Neural cell (in vitro differentiated cells): ENCODE measurements at regions not wholly inside any gene's neighbourhood (a gene's known extent, or its start where the extent isn't known, plus 50 kb on each side); places are given as distances from the start of the nearest gene placed in this dataset.

Source experiments
- H2AFZ ChIP-seq: fragments of 200-600, 300-800 bp; sonication (generic), shearing (Covaris generic); 2 replicates; pipeline ENCODE4 v1.6.0; 2014; ENCODE audit warnings: low read depth, mild to moderate bottlenecking, antibody characterized with exemption, low read length, moderate library complexity
- H3F3A ChIP-seq: fragments of 200-600 bp; shearing (Covaris generic); 2 replicates; pipeline ENCODE4 v1.6.1; 2016; ENCODE audit warnings: mild to moderate bottlenecking, moderate library complexity, mixed read lengths, antibody characterized with exemption, low read length; ENCODE audit not compliant: insufficient read depth, poor library complexity, severe bottlenecking
- H3K27ac ChIP-seq: fragments of 200-600, 300-800 bp; sonication (generic), shearing (Covaris generic); 2 replicates; pipeline ENCODE4 v1.5.1; 2014; ENCODE audit warnings: mild to moderate bottlenecking, low read length, moderate library complexity
- H3K27me3 ChIP-seq: fragments of 300-800, 200-600 bp; sonication (generic), shearing (Covaris generic); 2 replicates; pipeline ENCODE4 v1.6.0; 2014; ENCODE audit warnings: mild to moderate bottlenecking, low read depth, low read length, moderate library complexity; ENCODE audit not compliant: insufficient read depth
- H3K36me3 ChIP-seq: fragments of 300-800, 200-600 bp; sonication (generic), shearing (Covaris generic); 2 replicates; pipeline ENCODE4 v1.5.1; 2014; ENCODE audit warnings: mild to moderate bottlenecking, antibody characterized with exemption, low read length, moderate library complexity; ENCODE audit not compliant: insufficient read depth
- H3K4me2 ChIP-seq: fragments of 300-800, 200-600 bp; sonication (generic), shearing (Covaris generic); 2 replicates; pipeline ENCODE4 v1.6.0; 2014; ENCODE audit warnings: mild to moderate bottlenecking, low read length
- H3K4me3 ChIP-seq: fragments of 300-800, 200-600 bp; sonication (generic), shearing (Covaris generic); 2 replicates; pipeline ENCODE4 v1.5.1; 2014; ENCODE audit warnings: mild to moderate bottlenecking, low read length, moderate library complexity
- H3K79me2 ChIP-seq: fragments of 200-600 bp; shearing (Covaris generic); replicated peaks from 2 replicates; pipeline ENCODE4 v1.6.0; 2014; ENCODE audit warnings: mild to moderate bottlenecking, low read length, moderate library complexity; ENCODE audit not compliant: insufficient read depth
- H3K9ac ChIP-seq: fragments of 300-800, 200-600 bp; sonication (generic), shearing (Covaris generic); 2 replicates; pipeline ENCODE4 v1.6.1; 2016; ENCODE audit warnings: mild to moderate bottlenecking, low read length, mixed read lengths
- H3K9me2 ChIP-seq: fragments of 200-600 bp; shearing (Covaris generic); 2 replicates; pipeline ENCODE4 v1.6.1; 2016; ENCODE audit warnings: mild to moderate bottlenecking, low read length, mixed read lengths; ENCODE audit not compliant: insufficient read depth
- H3K9me3 ChIP-seq: fragments of 200-600, 300-800 bp; sonication (generic), shearing (Covaris generic); 2 replicates; pipeline ENCODE4 v1.6.1; 2016; ENCODE audit warnings: mild to moderate bottlenecking, mixed run types, low read length, moderate library complexity, mixed read lengths
- H4K20me1 ChIP-seq: fragments of 200-600 bp; shearing (Covaris generic); 2 replicates; pipeline ENCODE4 v1.6.1; 2016; ENCODE audit warnings: mild to moderate bottlenecking, mixed run types; ENCODE audit not compliant: insufficient read depth
- EP300 ChIP-seq: fragments of 450-650 bp; conservative IDR thresholded peaks from 2 replicates; pipeline ENCODE4 v1.6.1; 2014; ENCODE audit warnings: antibody characterized with exemption, mild to moderate bottlenecking, moderate library complexity; ENCODE audit not compliant: poor library complexity, severe bottlenecking
- EZH2 ChIP-seq: fragments of 200-600, 300-800 bp; shearing (Covaris generic), sonication (generic); IDR thresholded peaks from 2 replicates; pipeline ENCODE4 v1.6.1; 2014; ENCODE audit warnings: antibody characterized with exemption, low read length, borderline replicate concordance, mild to moderate bottlenecking; ENCODE audit not compliant: insufficient read depth, poor library complexity, severe bottlenecking
- MXI1 ChIP-seq: fragments of 450-650 bp; conservative IDR thresholded peaks from 2 replicates; pipeline ENCODE4 v1.6.1; 2014; ENCODE audit warnings: antibody characterized with exemption, mild to moderate bottlenecking; ENCODE audit not compliant: poor library complexity, severe bottlenecking
- POLR2AphosphoS5 ChIP-seq: IDR thresholded peaks from 2 replicates; pipeline ENCODE4 v1.6.1; 2012
- RAD21 ChIP-seq: fragments of 450-650 bp; conservative IDR thresholded peaks from 2 replicates; pipeline ENCODE4 v1.6.1; 2014; ENCODE audit warnings: antibody characterized with exemption, mild to moderate bottlenecking, moderate library complexity
- SMC3 ChIP-seq: fragments of 450-650 bp; conservative IDR thresholded peaks from 2 replicates; pipeline ENCODE4 v1.6.1; 2014; ENCODE audit warnings: antibody characterized with exemption, mild to moderate bottlenecking, moderate library complexity; ENCODE audit not compliant: poor library complexity
- TAF1 ChIP-seq: IDR thresholded peaks from 2 replicates; pipeline ENCODE4 v1.6.1; 2012; ENCODE audit warnings: low read depth
- TF ChIP-seq, protein P1 (sequence below): IDR thresholded peaks from 2 replicates; pipeline ENCODE4 v1.6.1; 2012; ENCODE audit warnings: borderline replicate concordance
- TF ChIP-seq, protein P2 (sequence below): fragments of 450-650 bp; IDR thresholded peaks from 2 replicates; pipeline ENCODE4 v1.5.1; 2014; ENCODE audit warnings: antibody characterized with exemption, mild to moderate bottlenecking, moderate library complexity; ENCODE audit not compliant: poor library complexity, severe bottlenecking

DNA sequence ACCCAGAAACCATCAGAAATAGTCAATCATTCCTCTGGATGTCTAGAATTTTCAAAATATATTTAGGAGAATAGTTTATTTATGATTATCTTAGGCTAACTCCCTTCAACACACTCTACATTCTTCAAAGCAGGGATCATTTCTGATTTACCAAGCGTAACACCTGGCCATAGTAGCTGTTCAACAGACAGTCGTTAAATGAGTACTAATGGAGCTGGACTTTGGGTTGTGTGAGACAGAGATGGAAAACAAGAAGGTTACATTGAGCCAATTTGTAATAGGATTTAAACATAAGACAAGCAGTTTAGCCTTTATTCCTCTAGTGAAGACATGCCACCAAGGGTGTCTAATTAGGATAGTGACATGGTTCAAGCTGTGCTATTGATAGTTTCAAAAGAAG, 129.2 kb upstream of the ANO3 start:
- TF ChIP-seq SMC3: no peak
- TF ChIP-seq, protein P1, sequence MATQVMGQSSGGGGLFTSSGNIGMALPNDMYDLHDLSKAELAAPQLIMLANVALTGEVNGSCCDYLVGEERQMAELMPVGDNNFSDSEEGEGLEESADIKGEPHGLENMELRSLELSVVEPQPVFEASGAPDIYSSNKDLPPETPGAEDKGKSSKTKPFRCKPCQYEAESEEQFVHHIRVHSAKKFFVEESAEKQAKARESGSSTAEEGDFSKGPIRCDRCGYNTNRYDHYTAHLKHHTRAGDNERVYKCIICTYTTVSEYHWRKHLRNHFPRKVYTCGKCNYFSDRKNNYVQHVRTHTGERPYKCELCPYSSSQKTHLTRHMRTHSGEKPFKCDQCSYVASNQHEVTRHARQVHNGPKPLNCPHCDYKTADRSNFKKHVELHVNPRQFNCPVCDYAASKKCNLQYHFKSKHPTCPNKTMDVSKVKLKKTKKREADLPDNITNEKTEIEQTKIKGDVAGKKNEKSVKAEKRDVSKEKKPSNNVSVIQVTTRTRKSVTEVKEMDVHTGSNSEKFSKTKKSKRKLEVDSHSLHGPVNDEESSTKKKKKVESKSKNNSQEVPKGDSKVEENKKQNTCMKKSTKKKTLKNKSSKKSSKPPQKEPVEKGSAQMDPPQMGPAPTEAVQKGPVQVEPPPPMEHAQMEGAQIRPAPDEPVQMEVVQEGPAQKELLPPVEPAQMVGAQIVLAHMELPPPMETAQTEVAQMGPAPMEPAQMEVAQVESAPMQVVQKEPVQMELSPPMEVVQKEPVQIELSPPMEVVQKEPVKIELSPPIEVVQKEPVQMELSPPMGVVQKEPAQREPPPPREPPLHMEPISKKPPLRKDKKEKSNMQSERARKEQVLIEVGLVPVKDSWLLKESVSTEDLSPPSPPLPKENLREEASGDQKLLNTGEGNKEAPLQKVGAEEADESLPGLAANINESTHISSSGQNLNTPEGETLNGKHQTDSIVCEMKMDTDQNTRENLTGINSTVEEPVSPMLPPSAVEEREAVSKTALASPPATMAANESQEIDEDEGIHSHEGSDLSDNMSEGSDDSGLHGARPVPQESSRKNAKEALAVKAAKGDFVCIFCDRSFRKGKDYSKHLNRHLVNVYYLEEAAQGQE: no peak
- no peak for TF ChIP-seq MXI1
- no peak for TF ChIP-seq EP300
- no peak for TF ChIP-seq POLR2AphosphoS5
- TF ChIP-seq TAF1: no peak
- no peak for TF ChIP-seq RAD21
- TF ChIP-seq EZH2: no peak
- TF ChIP-seq, protein P2, sequence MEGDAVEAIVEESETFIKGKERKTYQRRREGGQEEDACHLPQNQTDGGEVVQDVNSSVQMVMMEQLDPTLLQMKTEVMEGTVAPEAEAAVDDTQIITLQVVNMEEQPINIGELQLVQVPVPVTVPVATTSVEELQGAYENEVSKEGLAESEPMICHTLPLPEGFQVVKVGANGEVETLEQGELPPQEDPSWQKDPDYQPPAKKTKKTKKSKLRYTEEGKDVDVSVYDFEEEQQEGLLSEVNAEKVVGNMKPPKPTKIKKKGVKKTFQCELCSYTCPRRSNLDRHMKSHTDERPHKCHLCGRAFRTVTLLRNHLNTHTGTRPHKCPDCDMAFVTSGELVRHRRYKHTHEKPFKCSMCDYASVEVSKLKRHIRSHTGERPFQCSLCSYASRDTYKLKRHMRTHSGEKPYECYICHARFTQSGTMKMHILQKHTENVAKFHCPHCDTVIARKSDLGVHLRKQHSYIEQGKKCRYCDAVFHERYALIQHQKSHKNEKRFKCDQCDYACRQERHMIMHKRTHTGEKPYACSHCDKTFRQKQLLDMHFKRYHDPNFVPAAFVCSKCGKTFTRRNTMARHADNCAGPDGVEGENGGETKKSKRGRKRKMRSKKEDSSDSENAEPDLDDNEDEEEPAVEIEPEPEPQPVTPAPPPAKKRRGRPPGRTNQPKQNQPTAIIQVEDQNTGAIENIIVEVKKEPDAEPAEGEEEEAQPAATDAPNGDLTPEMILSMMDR: no peak
- Histone ChIP-seq H3K4me2 (no peak overlapping the region), H3K79me2 (no peaks in the 10 kb centered on the region), H3K9me2 (no peaks in the 10 kb centered on the region), H3K27me3 (no peaks in the 10 kb centered on the region), H3K27ac (no peak overlapping the region), H3K9me3 (no peaks in the 10 kb centered on the region), H2AFZ (no peak overlapping the region), H3K4me3 (no peak overlapping the region), H3K36me3 (no peaks in the 10 kb centered on the region), H3F3A (no peaks in the 10 kb centered on the region), H3K9ac (no peak overlapping the region), H4K20me1 (no peaks in the 10 kb centered on the region)

DNA sequence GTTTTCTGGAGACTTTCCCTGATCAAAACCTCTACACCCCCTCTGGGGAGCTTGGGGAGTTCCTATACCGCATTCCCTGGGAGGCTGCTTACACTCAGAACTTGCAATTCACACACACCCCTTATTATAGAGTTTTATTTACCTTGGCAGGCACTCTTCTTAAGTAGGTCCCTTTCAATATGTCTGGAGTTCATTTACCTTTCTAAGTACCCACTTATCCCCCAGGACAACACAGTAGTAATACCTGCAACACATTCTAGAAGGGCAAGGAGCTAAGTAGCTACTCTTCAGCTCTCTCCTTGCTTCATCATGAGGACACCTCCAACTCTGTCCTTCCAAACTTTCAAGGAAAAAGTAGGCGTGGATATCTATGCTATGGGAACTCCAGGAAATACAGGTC, 127.8 kb upstream of the ANO3 start:
- Histone ChIP-seq H3K9me2 (no peaks in the 10 kb centered on the region), H3K4me3 (no peak overlapping the region), H3K9ac (no peak overlapping the region), H3F3A (no peaks in the 10 kb centered on the region), H3K9me3 (no peaks in the 10 kb centered on the region), H3K79me2 (no peaks in the 10 kb centered on the region), H4K20me1 (no peaks in the 10 kb centered on the region), H3K4me2 (no peak overlapping the region), H3K27me3 (no peaks in the 10 kb centered on the region), H3K27ac (no peak overlapping the region), H2AFZ (no peak overlapping the region), H3K36me3 (no peaks in the 10 kb centered on the region)
- TF ChIP-seq TAF1 (no peak), EP300 (no peak), POLR2AphosphoS5 (no peak), SMC3 (no peak), MXI1 (no peak), RAD21 (no peak), EZH2 (no peak)
- TF ChIP-seq, protein P2: no peak
- TF ChIP-seq, protein P1: no peak
